NCI-H82 treated with DMSO at 0.1 percent for 48 hours (cell line): ENCODE measurements at regions not wholly inside any gene's neighbourhood (a gene's known extent, or its start where the extent isn't known, plus 50 kb on each side); places are given as distances from the start of the nearest gene placed in this dataset.

Experiments
- DNase-seq: peaks from one replicate; lab custom pipeline; 2025; ENCODE audit not compliant: unreplicated experiment; lab: John Stamatoyannopoulos, UW

DNA sequence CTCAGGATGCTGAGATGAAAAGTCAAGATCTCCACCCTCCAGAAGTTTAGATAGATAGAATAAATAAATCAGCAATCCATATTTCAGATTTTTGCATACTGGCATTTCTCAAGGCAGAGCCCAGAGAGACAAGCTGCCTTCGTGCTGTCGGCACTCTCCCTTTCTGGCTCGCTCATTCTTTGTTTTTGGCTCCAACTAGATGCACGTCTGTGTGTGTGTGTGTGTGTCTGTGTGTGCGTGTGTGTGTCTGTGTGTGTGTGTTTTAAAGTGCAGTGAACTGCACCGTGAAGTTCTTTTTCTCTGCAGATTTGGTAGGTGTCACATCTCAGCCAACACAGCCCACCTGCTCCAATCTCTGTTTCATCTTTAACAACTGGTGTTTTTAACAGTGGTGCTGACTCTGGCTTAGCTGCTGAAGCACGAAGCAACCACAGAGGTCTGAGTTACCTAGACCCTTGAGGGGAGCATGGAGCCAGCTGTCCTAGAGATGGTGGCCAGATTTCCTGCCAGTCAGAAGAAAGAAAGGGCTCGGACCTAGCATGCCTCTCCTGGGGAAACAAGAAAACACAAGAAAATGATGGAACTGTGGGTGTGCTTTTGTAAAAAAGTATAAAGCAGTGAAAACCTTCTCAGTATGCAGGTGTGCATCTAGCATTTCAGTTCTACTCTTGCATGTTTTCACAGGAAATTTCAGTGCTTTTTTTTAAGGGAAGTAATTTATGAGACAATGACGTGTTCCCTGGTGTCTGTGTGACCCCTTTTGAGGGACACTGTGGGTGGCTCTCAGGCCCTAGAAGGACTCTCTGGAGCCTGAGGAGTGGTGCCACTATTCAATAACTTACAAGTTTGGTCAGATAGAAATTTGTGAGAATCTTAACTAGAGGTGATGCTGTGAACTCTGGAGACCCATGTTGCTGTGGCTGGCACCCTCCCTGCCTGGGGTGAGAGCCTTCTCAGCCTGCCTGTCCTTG lies 364.3 kb downstream of the RNF144A start:
- no peak for DNase-seq

DNA sequence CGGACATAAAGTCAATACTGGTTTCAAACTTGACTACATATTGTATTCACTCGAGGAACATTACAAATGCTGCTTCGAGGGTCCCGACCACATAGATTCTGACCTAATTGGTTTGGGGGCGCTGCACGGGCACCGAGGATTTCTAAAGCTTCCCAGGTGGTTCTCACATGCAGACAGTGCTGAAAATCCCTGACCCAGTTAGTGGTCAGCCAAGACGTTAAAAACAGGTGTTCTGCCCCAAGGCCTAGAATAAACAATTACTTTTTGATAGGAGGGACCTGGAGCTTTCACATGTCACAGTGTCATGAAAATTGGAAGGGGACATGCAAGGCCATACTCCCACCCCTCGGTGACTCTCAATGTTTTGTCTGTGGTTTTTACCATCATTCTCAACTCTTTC lies 368.9 kb downstream of the RNF144A start:
- no peak for DNase-seq

DNA sequence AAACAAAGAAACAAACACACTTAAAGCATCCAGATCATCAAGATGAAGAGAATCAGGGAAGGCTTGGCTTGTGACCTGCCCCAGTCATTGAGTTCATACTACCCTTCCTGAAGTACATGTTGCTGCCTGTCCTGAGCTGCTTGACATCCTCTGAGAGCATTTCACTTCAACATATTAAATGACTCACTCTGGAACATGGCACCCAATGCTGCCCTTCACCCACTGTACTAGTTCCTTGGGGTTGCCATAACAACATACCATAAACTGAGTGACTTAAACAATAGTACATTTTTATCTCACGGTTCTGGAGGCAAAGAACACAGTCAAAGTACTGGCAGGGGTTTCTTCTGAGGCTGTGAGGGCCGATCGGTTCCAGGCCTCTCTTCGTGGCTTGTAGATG lies 371.3 kb downstream of the RNF144A start:
- no peak for DNase-seq

DNA sequence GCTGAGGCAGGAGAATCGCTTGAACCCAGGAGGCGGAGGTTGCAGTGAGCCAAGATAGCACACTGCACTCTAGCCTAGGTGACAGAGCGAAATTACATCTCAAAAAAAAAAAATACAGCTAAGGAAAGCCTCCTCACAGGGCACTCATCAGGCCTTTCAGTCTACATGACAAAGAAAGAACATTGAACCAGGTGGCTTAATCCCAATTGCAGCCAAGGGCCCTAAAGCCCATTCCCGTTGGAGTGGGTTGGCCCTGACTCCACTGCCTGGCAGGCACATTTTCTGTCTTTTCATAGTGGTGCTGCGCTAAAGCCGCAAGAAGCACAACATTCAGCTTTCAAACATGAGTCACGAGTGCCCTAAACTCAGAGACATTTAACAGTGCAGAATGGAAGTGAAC lies 372.5 kb downstream of the RNF144A start:
- no peak for DNase-seq

DNA sequence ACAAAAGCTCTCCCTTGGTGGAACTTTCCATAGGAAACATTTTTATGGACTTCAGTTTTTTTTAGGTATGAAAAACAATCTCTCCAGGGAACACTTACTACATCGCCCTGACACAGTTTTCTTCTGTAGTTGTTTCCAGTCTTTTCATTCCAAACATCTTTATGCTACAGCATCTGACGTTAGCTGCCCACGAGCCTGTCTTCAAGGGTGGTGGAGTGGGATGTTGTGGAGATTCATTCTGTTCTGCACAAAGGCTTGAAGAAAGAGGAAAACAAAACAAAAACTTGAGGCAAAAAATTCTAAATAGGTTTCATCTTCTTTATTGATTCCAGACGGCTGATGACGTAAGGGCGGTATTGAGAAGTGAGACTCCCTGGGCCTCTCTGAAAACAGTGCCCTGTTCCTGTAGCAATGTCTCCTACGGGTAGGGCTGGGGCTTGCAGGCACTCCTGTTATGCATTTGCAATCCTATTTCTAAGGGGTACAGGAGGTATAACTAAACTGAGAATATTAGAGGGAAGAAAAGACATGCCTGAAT lies 375.0 kb downstream of the RNF144A start:
- no peak for DNase-seq

DNA sequence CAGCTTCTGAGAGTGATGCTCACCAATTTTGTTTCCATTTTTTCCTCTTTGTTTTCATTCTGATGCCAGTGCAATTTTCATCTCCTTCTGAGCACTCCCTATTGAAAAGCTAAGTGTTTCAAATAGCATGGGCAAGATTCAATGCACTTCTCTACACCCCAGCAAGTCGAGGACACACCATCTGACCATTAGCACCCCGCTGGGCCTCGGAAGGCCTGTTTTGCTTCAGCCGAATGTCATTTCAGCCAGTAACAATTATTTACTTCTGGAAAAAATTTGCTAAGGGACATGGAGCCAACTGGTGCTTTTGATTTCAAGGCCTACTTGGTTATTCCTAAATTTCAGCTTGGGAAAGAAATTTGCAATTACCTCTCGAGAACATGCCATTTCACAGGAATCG lies 392.4 kb downstream of the RNF144A start:
- no peak for DNase-seq

DNA sequence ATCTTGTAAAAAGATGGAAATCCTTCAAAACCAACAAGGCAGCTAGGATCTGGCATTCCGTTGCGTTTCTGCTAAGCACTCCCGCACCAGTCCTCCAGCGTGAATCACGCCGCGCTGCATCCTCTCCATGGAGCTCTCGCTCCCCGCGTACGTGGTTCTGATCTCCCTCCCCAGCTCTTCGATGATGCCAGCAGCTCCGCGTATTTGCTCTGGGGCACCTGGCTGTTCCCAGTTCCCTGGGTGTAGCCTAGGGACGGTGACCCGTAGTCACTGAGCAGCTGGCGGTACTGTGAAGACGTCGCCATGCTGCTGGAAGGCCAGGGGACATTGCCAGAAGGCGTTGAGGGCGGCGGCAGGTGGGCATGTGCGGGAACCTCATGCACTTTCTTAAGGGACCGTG lies 407.5 kb downstream of the RNF144A start:
- no peak for DNase-seq

DNA sequence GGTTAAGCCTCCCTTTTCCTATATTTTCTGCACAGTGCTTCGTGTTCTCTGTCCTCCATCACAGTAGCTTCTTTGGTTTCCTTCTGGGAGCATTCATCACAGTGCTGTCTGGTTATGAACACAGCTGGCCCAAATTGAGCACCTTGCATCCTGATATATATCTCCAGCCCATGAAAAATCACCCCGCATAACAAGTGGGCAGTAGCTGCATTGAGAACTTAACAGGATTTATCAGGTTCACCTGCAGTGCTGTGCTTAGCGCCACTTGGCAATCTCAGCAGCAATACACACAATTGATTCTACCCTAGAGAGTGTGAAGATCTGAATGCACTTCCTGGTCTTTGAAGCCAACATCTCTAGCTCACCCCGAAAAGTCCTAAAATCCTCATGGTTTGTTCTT lies 408.0 kb downstream of the RNF144A start:
- DNase-seq = no peak

DNA sequence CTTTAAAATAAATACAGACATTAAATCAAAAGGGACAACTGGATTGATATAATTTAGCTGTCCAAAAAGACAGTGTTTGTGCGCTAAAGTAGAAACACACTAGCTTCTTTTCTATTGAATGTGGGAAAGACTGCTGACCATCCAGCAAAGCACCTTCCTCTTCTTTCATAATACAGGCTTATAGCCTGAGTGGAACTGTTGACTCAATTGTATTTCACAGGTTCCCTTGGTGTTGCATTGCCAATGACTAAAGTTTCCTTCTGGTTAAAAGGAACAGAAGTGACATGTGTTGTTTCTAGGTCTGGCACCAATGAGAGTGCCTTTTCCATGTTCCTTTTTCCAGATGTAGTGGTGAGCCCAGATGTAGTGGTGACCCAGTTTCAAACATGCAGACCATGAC lies 412.3 kb downstream of the RNF144A start:
- no peak for DNase-seq

DNA sequence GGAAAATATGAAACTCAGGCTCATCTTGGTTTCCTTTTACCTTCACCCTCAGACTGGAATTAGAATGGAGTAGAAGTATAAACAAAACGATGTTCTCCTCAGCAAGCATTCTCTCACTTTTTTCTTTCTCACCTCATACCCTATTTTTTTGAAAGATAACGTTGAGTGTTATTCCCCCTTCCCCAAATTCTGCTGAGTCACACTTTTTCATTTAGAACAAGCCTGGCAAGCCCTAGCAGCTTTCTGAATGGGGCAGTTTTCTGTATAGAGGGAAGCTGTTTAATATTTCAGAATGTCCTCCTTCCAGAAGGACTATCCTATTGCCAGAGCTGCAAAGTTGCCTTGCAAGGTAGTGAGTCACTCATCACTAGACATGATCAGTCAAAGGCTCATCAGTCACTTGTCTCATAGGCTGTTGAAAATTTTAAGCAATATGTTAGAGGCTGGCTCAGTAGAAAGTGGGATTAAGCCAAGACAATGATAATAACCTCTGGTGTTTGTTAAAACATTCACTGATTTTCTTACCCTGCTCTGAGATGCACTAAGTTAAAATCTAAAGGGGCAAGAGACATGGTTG lies 416.1 kb downstream of the RNF144A start:
- no peak for DNase-seq

DNA sequence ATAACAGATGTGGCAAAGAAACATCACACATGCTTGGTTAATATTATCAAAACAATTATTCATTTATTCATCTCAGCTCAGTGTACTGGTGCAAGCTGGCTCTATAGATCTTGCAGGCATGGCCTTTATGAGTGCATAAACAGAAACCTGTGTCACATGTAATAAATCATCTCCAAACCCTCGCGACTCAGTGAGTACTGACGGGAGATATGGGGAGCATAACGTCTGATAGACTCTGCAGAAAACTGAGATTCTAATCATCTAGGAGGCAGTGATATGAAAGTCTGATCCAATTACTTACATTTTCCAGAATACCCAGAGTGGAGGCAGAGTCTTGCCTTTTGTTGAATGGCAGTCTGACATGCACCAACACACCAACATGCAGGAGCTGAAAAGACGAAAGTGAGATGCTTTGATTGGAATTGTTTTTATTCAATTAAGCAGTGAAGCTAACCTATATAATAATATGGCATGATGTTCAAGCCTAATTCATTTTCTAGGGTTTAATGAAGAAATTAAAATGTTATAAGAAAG lies 416.8 kb downstream of the RNF144A start:
- DNase-seq = no peak

DNA sequence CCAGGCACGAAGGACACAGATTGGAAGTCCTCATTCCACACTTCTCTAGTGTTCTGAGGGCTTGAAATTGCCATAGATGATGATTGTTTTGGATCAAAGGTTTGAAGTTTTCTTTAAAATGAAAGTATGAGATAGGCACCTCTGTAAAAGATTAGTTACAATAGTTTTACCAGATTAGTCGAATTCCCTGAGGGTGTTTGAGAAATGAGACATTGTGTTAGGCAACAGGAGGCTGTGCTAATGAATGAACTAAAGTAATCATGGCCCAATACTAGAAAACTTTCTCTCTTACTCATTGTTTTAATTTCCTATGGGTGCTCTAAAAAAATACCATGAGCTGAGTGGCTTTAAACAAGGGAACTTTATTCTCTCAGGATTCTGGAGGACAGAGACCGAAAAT lies 421.7 kb downstream of the RNF144A start:
- DNase-seq = no peak

DNA sequence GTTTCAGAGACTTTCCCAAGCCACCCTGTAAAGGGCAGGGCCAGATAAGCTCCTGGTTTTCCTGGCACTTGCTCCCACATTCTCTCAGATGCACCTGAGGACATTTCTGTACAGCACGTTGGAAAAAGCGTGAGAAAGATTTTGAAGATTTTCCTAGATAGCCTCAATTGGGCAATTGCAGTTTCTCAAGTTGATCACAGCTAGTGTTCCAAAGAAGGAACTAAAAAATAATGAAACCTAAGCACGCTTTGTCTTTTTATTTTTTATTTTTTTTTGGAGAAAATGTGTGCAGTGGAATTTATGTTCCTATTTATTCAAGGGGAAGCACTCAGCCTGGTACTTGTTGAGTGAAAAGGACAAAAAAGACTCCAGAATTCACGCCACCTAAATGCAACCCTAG lies 429.1 kb downstream of the RNF144A start:
- no peak for DNase-seq

DNA sequence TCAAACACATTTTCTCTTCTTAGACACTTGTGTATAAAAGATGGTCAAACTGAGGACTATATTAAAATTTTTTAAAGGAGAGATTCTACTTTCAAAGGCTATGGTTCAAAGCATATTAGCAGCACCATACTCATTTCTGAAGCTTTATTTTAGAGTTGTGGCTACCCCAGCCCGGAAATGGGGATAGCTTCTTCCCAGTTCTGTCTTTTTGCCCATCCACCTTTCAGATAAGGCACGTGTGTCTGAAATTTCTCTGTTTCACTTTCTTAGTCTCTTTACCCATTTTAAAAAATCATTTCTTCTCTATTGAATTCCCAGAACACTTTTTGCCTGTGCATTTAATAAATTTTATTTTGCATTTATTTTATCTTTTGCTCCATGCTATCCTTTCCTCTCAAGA lies 431.5 kb downstream of the RNF144A start:
- DNase-seq = no peak

DNA sequence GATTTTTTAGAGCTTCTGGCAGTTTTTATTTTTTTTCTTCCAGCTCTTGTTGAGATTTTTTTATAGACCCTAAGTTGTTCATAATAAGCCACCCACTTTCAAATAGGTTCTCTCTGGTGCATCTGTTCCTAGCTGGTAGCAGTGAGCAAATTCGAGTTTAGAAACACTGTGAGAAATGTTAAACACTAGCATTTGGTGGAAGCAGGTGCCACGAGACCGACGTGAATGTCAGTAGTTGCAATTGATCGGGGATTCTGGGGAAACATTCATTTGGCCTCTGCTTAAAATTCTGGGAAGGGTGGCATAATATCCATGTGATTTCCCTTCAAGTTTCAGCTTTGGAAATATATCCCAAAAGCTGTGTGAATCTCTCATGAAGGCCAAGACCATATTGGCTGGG lies 435.0 kb downstream of the RNF144A start:
- DNase-seq = no peak

DNA sequence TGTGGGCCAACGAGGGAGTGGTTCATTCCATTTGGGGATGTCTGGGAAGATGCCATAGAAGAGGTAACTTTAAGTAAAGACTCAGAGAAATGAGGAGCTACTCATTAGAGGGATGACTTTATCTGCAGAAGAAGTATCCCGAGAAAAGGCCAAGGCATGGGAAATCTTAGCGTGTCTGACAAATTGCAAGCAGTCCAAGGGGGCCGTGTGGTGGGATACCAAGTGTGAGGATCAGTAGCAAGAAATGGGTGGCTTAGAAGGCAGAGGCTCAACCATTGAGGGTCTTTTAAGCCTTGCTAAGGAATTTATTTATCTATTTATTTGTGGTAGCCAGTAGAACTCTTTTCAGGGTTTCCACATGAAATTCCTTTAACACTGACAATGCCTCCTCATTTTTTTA lies 436.4 kb downstream of the RNF144A start:
- no peak for DNase-seq

DNA sequence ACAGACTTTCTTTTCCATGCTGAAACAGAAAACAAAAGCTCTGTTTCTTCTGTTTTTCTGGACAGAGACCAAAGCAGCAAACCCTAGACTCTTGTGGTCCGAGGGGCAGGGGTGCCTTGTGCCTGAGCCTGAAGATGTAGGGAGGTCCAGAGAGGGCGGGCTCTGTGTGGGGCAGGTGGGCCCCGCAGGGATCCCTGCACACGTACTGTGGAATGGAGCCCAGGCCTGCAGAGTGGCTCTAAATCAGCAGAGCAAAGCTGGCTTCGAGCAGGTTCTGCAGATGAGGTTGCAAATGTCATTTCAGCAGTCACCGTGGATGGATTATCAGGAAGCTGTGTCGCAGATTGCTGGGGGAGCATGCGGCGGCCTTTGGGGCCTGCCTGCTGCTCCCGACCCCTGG lies 438.6 kb downstream of the RNF144A start:
- no peak for DNase-seq

DNA sequence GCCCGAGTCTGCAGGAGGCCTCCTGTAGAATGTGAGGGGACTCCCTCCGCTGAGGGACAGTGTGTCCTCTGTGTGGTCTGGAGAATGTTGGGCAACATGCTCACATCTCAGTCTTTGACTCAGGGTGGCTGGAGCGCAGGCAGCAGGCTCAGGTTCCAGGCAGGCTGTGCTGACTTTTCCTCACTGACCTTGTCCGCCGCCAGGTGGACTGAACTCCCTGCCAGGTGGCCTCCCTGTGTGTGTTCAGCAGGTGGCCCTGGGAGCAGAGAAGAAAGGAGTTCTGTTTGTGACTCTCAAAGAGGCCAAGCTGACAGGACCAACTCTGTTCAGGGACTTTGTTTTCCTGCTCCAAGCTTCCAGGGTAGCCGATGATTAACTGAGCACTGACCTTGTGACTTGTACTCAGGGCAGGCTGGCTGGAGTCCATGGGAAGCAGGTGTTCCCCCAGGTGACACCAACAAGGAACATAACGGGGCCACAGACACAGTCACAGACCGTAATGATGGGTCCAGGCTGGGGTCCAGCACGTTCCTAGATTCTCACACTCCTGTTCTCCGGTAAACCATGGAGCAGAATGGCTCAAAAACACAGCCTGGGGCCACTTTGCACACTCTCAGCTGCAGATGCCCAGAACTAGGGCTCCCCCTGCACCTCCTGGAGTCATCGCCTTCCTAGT lies 439.8 kb downstream of the RNF144A start:
- no peak for DNase-seq

DNA sequence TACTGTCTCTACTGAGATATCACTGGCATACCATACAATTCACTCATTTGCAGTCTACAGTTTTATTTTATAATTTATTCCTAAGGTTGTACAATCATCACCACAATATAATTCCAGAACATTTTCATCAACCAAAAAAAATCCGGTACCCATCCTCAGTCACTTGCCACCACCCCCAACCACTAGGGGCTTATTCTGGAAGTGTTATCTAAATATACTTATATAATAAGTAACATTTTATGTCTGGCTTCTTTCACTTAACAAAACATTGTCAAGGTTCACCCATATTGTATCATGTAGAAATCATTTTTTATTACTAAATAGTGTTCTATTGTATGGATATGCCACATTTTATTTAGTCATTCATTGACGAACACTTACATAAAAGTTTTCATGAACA lies 440.8 kb downstream of the RNF144A start:
- DNase-seq = no peak

DNA sequence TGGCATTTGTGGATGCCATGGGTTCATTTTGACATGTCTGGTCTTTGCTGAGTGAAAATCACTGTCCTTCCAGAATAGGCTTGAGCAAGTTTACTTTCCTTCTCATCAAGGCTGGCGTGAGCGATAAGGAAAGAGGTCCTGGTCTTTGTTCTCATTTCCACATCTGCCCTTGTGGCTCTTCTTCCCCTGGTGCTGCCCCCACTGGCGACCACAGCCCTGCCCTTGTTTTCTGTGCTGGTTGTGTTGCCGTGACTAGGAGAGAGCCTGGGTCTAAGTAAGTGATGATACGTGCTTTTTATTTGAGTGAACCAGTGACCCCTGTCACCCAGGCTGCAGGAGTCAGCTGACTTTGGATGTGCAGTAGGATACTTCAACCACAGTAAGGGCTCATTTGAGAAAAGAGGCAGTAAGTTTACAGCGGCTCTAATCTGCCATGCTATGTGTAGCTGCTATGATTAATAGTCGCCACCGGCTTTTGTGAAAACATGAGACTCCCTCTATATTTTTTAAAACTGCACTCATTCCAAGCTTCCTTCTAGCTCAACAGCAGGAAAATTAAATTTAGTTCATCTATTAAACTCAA lies 441.7 kb downstream of the RNF144A start:
- no peak for DNase-seq

DNA sequence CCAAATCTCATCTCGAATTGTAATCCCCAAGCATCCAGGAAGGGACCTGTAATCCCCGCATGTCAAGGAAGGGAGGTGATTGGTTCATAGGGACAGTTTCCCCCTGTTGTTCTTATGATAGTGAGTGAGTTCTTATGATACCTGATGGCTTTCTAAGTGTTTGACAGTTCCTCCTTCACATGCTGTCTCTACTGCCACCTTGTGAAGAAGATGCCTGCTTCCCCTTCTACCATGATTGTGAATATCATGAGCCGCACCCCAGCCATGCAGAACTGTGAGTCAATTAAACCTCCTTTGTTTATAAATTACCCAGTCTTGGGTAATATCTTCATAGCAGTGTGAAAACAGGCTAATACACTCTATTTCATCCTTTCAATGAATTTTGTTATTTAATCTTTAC lies 446.7 kb downstream of the RNF144A start:
- DNase-seq = no peak
